Esophagus (tissue), 2 donors: ENCODE measurements at regions not wholly inside any gene's neighbourhood (a gene's known extent, or its start where the extent isn't known, plus 50 kb on each side); places are given as distances from the start of the nearest gene placed in this dataset.

ENCODE experiments used
- H3K27ac ChIP-seq, 2 donors: one replicate each; pipeline ENCODE4 v1.5.1; 2013; ENCODE audit warnings: low read depth in 2 of 2, mild to moderate bottlenecking in 2 of 2, inconsistent platforms in 1 of 2, low read length in 1 of 2, moderate library complexity in 1 of 2
- H3K27me3 ChIP-seq, 2 donors: one replicate each; pipeline ENCODE4 v1.6.1; 2013; ENCODE audit warnings: low read length in 2 of 2, control low read depth in 1 of 2, mild to moderate bottlenecking in 1 of 2; ENCODE audit not compliant: insufficient read depth in 2 of 2, control insufficient read depth in 1 of 2
- H3K36me3 ChIP-seq, 2 donors: one replicate each; pipeline ENCODE4 v1.6.1; 2013; ENCODE audit warnings: low read length in 1 of 2; ENCODE audit not compliant: control insufficient read depth in 2 of 2, insufficient read depth in 2 of 2
- H3K4me1 ChIP-seq, 2 donors: one replicate each; pipeline ENCODE4 v1.6.1; 2013; ENCODE audit warnings: low read length in 1 of 2; ENCODE audit not compliant: control insufficient read depth in 2 of 2, insufficient read depth in 2 of 2
- H3K4me3 ChIP-seq, 2 donors: one replicate each; pipeline ENCODE4 v1.5.1; 2013; ENCODE audit warnings: low read length in 2 of 2, mild to moderate bottlenecking in 2 of 2, low read depth in 1 of 2, moderate library complexity in 1 of 2
- H3K9me3 ChIP-seq, 2 donors: one replicate each; pipeline ENCODE4 v1.6.1; 2013; ENCODE audit warnings: mild to moderate bottlenecking in 2 of 2, low read depth in 1 of 2, low read length in 1 of 2, moderate library complexity in 1 of 2; ENCODE audit not compliant: control insufficient read depth in 2 of 2, insufficient read depth in 1 of 2
- WGBS, 2 donors: extraction: QIAGEN DNeasy Blood & Tissue Kit; methylation state at CpG; one replicate each; pipeline ENCODE4 v1.1.7; 2013; 5-methylcytosine and 5-hydroxymethylcytosine counted together
- donor health status: healthy with polysubstance abuse.
- donor health status: Bipolar disorder and iron deficiency.

DNA sequence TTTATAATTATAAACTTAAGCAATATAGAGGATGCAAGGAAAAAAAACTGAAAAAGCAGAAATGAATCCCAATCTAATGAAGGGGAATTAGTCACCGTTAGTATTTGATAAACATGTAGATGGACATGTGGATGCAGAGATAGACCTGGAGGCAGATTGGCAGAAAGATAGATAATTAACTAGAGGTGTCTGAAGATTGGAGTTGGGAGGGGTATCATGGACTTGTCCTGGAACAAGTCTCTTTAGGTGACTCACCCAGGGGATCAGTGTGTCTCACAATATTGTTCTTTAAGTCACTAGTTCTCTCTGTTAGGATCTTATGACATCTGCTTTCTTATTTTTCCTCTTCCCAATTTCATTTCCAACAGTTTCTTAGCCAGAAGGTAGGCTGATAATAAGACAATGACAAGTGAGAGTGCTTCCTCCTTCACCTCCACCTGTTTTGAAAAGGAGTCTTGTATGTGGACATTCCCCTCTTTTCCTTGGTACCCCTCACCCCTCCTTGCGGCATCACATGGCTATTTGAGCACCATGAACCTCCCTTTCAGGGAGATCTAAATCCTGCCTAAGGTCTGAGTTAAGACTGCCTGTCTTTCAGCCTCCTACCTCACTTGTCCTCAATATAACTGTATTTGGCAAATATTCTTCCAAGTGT, 987.7 kb downstream of the TSN start:
- Histone ChIP-seq H3K4me3 (no peak overlapping the region), H3K27me3 (no peaks in the 10 kb centered on the region)
- 73 to 80% methylated on average over 2 of the region's 2 CpGs for WGBS, 2 donors

DNA sequence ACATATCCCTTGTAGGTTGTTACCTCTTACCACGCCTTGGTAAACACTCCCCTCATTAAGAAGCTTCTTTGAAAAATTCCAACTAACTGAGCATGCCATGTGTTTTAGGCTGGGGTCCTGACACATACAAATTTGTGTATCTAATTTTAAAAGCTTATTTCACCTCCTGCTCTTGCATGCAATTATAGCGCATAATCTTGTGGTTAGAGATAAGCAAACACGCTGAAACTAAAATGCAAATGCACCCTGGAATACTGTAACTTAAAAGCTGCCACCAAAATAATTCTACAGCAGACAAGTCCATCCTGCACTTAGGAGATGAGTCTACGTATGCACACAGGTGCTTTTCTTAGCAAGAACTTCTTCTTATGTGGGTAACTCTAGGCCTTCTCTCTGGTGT, 990.2 kb downstream of the TSN start:
- Histone ChIP-seq H3K27me3 (no peaks in the 10 kb centered on the region), H3K4me3 (no peak overlapping the region)
- 89 to 92% methylated on average over 4 of the region's 4 CpGs for WGBS, 2 donors

More for the DNA sequence above, 987.7 kb downstream of the TSN start:
- Histone ChIP-seq H3K4me1 (no peaks in the 10 kb centered on the region), H3K9me3 (no peaks in the 10 kb centered on the region), H3K27ac (no peak overlapping the region), H3K36me3 (no peaks in the 10 kb centered on the region)

DNA sequence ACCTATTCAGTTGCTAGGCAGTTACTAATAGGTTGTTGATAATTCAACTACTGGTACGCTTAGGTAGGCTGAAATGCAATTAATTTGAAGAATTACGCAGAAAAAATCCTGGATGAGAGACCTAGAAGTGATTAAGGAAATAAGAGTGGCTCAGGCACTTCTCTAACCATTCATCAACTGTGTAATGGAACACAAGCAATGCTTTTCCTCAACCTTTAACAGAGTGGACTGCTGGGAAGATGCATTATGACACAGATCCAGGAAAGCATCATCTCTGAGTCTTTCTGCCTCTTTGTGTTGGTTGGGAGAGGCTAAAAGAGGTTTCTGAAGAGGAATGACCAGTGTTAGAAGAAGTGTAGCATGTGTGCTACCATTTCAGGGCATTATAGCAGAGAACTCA, 992.2 kb downstream of the TSN start:
- H3K4me1 ChIP-seq = no peaks in the 10 kb centered on the region
- WGBS, 2 donors = 84 to 86% methylated on average over 2 of the region's 2 CpGs
- no peak overlapping the region for H3K27ac ChIP-seq
- H3K27me3 ChIP-seq = no peaks in the 10 kb centered on the region
- no peaks in the 10 kb centered on the region for H3K9me3 ChIP-seq
- no peak overlapping the region for H3K4me3 ChIP-seq
- no peaks in the 10 kb centered on the region for H3K36me3 ChIP-seq

More for the DNA sequence above, 990.2 kb downstream of the TSN start:
- H3K27ac ChIP-seq = no peak overlapping the region
- no peaks in the 10 kb centered on the region for H3K4me1 ChIP-seq
- no peaks in the 10 kb centered on the region for H3K9me3 ChIP-seq
- H3K36me3 ChIP-seq = no peaks in the 10 kb centered on the region

DNA sequence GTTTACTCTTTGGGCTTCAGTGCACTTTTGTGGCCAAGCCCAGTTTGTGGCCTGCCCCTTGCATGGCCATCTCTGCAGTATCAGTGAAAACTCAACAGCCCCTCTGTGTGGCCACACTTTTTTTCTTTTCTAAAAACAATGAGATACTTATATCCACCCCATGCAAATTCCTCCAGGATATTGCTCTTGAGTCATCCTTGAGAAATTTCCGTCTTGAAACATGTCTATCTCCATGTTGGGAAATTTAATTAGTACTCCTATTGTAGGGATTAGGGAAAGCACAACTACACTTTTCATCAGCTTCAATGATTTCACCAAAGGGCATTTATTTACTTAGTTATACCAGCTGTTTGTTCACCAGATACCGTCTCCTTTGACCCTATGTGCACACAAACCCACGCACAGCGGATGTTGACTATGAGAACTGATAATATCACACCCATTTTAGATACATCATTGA, 993.1 kb downstream of the TSN start:
- 57 to 64% methylated on average over 4 of the region's 4 CpGs for WGBS, 2 donors

DNA sequence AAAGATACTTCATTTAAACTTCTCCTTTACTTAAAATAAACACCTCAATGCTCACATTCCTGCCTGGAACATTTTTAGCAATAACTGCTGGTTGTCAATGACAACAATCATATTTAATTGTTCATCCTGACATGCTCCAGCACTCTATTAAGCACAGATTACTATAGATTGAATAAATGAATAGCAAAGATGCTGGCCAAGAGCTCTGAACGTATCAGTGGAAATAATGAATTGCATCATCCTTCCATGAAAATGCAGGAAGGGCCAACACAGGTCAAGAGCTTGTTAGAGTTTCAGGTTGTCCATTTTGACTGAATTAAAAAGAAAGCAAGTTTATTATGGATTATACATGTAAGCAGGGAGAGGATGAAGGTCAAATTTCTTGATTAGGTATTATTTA, 994.0 kb downstream of the TSN start:
- Histone ChIP-seq H3K27ac (no peak overlapping the region), H3K27me3 (no peaks in the 10 kb centered on the region), H3K4me3 (no peak overlapping the region), H3K4me1 (no peaks in the 10 kb centered on the region), H3K36me3 (no peaks in the 10 kb centered on the region), H3K9me3 (no peaks in the 10 kb centered on the region)
- 19 to 26% methylated on average over 1 of the region's 1 CpG for WGBS, 2 donors

More for the DNA sequence above, 993.1 kb downstream of the TSN start:
- Histone ChIP-seq H3K27me3 (no peaks in the 10 kb centered on the region), H3K27ac (no peak overlapping the region), H3K4me3 (no peak overlapping the region), H3K9me3 (no peaks in the 10 kb centered on the region), H3K36me3 (no peaks in the 10 kb centered on the region), H3K4me1 (no peaks in the 10 kb centered on the region)

DNA sequence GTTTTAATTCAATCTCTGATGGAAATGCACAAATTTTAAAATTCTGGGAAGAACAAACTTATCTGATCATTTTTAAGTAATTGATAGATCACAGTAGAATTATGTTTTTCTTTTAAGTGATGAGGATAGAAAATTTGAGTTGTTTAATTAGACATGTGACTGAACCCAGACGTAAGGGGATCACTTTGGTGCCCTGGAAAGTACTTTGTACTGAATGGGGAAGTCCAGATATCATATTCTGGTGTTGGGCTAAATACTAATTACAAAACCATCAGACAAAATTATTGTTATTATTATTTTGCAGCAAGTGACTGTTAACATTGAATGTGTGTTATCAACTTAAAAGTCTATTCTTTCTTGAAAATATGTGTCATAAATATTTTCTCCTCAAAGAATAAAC, 994.6 kb downstream of the TSN start:
- no peaks in the 10 kb centered on the region for H3K36me3 ChIP-seq
- no peaks in the 10 kb centered on the region for H3K4me1 ChIP-seq
- H3K4me3 ChIP-seq = no peak overlapping the region
- H3K9me3 ChIP-seq = no peaks in the 10 kb centered on the region
- 66 to 76% methylated on average over 1 of the region's 1 CpG for WGBS, 2 donors
- H3K27ac ChIP-seq = no peak overlapping the region
- no peaks in the 10 kb centered on the region for H3K27me3 ChIP-seq

DNA sequence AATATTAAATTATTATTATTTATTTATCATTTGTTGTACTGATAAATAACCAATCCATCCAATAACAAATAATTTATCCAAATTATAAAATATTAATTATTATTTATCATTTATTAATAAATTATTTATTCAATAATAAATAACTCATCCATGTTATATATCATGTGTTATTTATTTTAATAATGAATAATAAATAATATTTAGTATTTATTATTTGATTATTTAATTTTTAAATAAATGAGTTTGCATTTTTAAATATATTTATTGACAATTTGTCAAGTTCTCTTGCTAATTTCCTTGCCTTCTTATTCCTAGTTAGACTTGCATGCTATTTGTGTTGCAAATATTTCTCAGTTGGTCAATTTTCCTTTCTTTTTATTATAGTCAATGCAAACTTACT, 995.4 kb downstream of the TSN start:
- no peak overlapping the region for H3K4me3 ChIP-seq
- H3K27ac ChIP-seq = no peak overlapping the region
- H3K27me3 ChIP-seq = no peaks in the 10 kb centered on the region
- no peaks in the 10 kb centered on the region for H3K9me3 ChIP-seq
- H3K4me1 ChIP-seq = no peaks in the 10 kb centered on the region
- no peaks in the 10 kb centered on the region for H3K36me3 ChIP-seq

DNA sequence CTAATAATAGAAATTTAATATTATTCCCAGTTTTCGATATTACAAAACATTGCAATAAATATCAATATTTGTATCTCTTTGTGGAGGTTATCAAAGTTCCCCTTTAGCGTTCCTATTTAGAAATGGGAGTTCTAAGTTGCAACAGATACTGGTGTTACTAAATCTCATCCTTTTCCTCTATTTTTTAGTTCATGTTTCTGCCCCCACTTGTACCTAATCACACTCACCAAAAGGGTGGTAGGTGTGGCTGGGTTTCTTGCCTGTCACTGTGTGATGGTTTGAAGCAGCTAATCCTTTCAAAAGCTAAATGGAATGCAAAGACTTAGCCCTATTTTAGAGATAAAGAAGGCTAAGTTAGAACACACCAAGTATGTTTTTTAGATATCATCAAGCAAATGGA, 997.9 kb downstream of the TSN start:
- no peaks in the 10 kb centered on the region for H3K27me3 ChIP-seq
- H3K4me1 ChIP-seq = no peaks in the 10 kb centered on the region
- WGBS, 2 donors = 82 to 85% methylated on average over 2 of the region's 2 CpGs
- H3K27ac ChIP-seq = no peak overlapping the region
- H3K9me3 ChIP-seq = no peaks in the 10 kb centered on the region
- H3K36me3 ChIP-seq = no peaks in the 10 kb centered on the region
- H3K4me3 ChIP-seq = no peak overlapping the region

DNA sequence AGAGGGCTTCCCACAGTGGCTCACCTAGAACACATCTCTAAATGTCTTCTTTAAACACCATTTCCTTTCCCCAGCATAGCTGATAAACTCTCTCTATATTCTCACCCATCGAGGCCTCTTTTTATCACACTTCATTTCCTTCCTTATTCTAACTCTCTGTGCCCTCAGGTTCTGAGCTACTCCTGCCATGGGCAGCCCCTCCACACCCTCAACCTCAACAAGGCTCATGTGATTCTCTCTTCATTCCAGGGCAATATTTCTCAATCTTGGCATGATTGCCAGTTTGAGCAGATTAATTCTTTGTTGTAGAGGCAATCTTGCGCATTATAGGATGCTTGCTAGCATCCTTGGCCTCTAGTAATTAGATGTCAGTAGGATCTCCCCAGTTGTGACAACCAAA, 999.1 kb downstream of the TSN start:
- H3K27me3 ChIP-seq = no peaks in the 10 kb centered on the region
- no peaks in the 10 kb centered on the region for H3K36me3 ChIP-seq
- whole genome bisulfite sequencing, 2 donors = 71% methylated on average over 2 of the region's 2 CpGs
- no peaks in the 10 kb centered on the region for H3K9me3 ChIP-seq
- no peaks in the 10 kb centered on the region for H3K4me1 ChIP-seq
- H3K4me3 ChIP-seq = no peak overlapping the region
- no peak overlapping the region for H3K27ac ChIP-seq

DNA sequence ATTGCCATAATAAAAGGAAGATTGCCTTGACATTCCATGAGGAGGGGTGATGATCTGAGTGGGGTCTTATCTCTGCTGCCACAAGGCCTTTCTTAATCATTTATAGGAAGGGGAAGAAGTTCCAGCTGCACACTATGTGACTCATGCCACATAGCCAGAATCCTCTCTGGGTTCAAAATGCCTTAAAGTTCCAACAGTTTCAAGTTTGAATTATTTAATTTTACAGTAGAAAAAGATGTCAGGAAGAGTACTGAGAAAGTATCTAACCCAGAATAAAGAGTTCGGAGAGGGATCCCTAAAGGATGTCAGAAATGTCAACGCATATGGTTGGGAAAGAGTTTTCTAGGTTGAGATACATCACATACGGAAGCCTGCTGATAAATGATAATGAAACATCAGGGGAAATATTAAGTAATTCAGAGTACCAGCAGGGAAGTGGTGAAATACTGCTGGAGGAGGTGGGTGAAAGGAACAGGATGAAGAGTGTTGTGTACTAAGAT, 999.9 kb downstream of the TSN start:
- Histone ChIP-seq H3K27ac (no peak overlapping the region), H3K4me1 (no peaks in the 10 kb centered on the region), H3K4me3 (no peak overlapping the region), H3K27me3 (no peaks in the 10 kb centered on the region), H3K36me3 (no peaks in the 10 kb centered on the region), H3K9me3 (no peaks in the 10 kb centered on the region)
- WGBS, 2 donors = 86 to 90% methylated on average over 3 of the region's 3 CpGs
